ENCODE measurements at regions not wholly inside any gene's neighbourhood (a gene's known extent, or its start where the extent isn't known, plus 50 kb on each side); places are given as distances from the start of the nearest gene placed in this dataset.

DNA sequence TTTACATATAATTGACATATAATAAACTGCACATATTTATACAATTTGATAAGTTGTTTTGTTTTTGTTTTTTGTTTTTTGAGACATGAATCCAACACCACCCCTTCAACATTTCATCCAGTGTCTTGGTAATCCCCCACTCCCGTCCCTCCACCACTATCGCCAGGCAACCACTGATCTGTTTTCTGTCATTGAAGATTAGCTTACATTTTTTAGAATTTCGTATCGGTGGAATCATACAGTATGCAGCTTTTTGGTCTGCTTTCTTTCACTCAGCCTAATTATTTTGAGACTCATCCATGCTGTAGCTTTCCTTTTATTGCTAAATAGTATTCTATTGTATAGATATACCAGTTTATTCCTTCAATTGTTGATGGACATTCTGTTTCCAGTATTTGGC is 94.1 kb upstream of the FRY start:
- H3K27me3 ChIP-seq: no peaks in the 10 kb centered on the region
- WGBS (ENCODE audit: low lambda C conversion rate, missing lambda C conversion rate): 45% methylated on average over 4 of the region's 4 CpGs
- H3K4me2 ChIP-seq: no peak overlapping the region
- H3K36me3 ChIP-seq (replicated peaks; ENCODE audit: insufficient read depth, low read depth): no peaks in the 10 kb centered on the region
- no peak overlapping the region for H3K4me3 ChIP-seq
- H4K20me1 ChIP-seq (ENCODE audit: insufficient read depth, poor library complexity, severe bottlenecking): no peaks in the 10 kb centered on the region
- no peak overlapping the region for H2AFZ ChIP-seq
- H3K79me2 ChIP-seq: no peaks in the 10 kb centered on the region
- DNase-seq (ENCODE audit: low spot score): no peak
- no peak overlapping the region for H3K27ac ChIP-seq
- no peaks in the 10 kb centered on the region for H3K9me3 ChIP-seq (ENCODE audit: low read depth)
- TF ChIP-seq EZH2phosphoT487 (IDR thresholded peaks at IDR 0.05; ENCODE audit: low read depth, severe bottlenecking, unreplicated experiment) (no peak), EZH2 (IDR thresholded peaks at IDR 0.05; ENCODE audit: borderline replicate concordance) (no peak)
- TF ChIP-seq, protein P1, sequence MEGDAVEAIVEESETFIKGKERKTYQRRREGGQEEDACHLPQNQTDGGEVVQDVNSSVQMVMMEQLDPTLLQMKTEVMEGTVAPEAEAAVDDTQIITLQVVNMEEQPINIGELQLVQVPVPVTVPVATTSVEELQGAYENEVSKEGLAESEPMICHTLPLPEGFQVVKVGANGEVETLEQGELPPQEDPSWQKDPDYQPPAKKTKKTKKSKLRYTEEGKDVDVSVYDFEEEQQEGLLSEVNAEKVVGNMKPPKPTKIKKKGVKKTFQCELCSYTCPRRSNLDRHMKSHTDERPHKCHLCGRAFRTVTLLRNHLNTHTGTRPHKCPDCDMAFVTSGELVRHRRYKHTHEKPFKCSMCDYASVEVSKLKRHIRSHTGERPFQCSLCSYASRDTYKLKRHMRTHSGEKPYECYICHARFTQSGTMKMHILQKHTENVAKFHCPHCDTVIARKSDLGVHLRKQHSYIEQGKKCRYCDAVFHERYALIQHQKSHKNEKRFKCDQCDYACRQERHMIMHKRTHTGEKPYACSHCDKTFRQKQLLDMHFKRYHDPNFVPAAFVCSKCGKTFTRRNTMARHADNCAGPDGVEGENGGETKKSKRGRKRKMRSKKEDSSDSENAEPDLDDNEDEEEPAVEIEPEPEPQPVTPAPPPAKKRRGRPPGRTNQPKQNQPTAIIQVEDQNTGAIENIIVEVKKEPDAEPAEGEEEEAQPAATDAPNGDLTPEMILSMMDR (IDR thresholded peaks at IDR 0.05; ENCODE audit: poor library complexity): no peak
- H3K4me1 ChIP-seq (ENCODE audit: insufficient read depth): no peaks in the 10 kb centered on the region
- no peaks in the 10 kb centered on the region for H3K9me2 ChIP-seq (replicated peaks; ENCODE audit: insufficient read depth)

DNA sequence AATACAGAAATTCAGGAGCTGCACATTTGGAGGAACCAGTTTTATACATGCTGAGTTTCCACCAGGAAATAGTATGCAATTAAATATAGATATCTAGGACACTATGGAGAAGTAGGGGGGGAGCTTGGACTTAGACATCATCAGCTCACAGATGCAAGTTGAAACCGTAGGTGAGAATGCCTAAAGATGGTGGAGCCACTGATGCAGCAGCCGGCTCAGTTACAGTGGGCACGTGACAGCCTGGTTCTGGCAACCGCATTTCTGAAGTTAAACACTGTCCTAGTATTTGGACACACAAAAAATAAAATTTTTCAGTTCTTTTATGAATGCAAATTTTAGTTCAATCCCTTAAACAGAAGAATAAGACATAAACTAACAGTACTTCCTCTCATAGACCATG is 91.5 kb upstream of the FRY start:
- no peak overlapping the region for H3K4me2 ChIP-seq
- H3K4me3 ChIP-seq: no peak overlapping the region
- H4K20me1 ChIP-seq (ENCODE audit: insufficient read depth, poor library complexity, severe bottlenecking): no peaks in the 10 kb centered on the region
- no peaks in the 10 kb centered on the region for H3K9me3 ChIP-seq (ENCODE audit: low read depth)
- no peak for DNase-seq (ENCODE audit: low spot score)
- H3K27ac ChIP-seq: no peak overlapping the region
- TF ChIP-seq EZH2 (IDR thresholded peaks at IDR 0.05; ENCODE audit: borderline replicate concordance) (no peak), EZH2phosphoT487 (IDR thresholded peaks at IDR 0.05; ENCODE audit: low read depth, severe bottlenecking, unreplicated experiment) (no peak)
- TF ChIP-seq, protein P1 (IDR thresholded peaks at IDR 0.05; ENCODE audit: poor library complexity): no peak
- peaks cover 4% of the 10 kb centered on the region for H3K4me1 ChIP-seq (ENCODE audit: insufficient read depth)
- no peaks in the 10 kb centered on the region for H3K79me2 ChIP-seq
- WGBS (ENCODE audit: low lambda C conversion rate, missing lambda C conversion rate): 88% methylated on average over 4 of the region's 4 CpGs
- no peaks in the 10 kb centered on the region for H3K9me2 ChIP-seq (replicated peaks; ENCODE audit: insufficient read depth)
- H2AFZ ChIP-seq: no peak overlapping the region
- H3K36me3 ChIP-seq (replicated peaks; ENCODE audit: insufficient read depth, low read depth): no peaks in the 10 kb centered on the region
- no peaks in the 10 kb centered on the region for H3K27me3 ChIP-seq

DNA sequence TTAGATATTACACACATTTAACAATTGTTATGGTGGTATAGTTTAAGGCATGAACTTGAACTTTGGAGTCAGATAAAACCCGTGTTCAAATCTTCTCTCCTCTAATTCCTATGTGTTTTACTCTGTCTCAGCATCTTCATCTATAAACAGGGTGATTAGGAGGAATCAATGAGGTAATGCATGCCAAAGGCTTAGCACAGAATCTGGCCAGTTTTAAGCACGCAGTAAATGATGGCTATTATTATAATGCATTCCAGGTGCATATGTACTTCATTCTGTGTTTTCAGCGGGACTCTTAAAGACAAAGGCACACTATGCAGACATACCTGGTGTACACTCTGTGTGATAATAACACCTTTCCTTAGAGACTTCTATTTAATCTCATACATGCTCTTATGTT is 88.0 kb upstream of the FRY start:
- Histone ChIP-seq H3K36me3 (replicated peaks; ENCODE audit: insufficient read depth, low read depth) (no peaks in the 10 kb centered on the region), H4K20me1 (ENCODE audit: insufficient read depth, poor library complexity, severe bottlenecking) (no peaks in the 10 kb centered on the region), H3K9me3 (ENCODE audit: low read depth) (no peaks in the 10 kb centered on the region), H3K4me1 (ENCODE audit: insufficient read depth) (peaks cover 15% of the 10 kb centered on the region), H2AFZ (no peak overlapping the region), H3K4me3 (no peak overlapping the region), H3K79me2 (no peaks in the 10 kb centered on the region), H3K9me2 (replicated peaks; ENCODE audit: insufficient read depth) (no peaks in the 10 kb centered on the region), H3K4me2 (no peak overlapping the region), H3K27me3 (no peaks in the 10 kb centered on the region), H3K27ac (no peak overlapping the region)
- no peak for DNase-seq (ENCODE audit: low spot score)
- TF ChIP-seq, protein P1 (IDR thresholded peaks at IDR 0.05; ENCODE audit: poor library complexity): no peak
- TF ChIP-seq EZH2phosphoT487 (IDR thresholded peaks at IDR 0.05; ENCODE audit: low read depth, severe bottlenecking, unreplicated experiment) (no peak), EZH2 (IDR thresholded peaks at IDR 0.05; ENCODE audit: borderline replicate concordance) (no peak)
- WGBS (ENCODE audit: low lambda C conversion rate, missing lambda C conversion rate): 34% methylated on average over 3 of the region's 3 CpGs

All from hepatocyte (in vitro differentiated cells).